Smooth muscle cell (in vitro differentiated cells): ENCODE measurements at regions not wholly inside any gene's neighbourhood (a gene's known extent, or its start where the extent isn't known, plus 50 kb on each side); places are given as distances from the start of the nearest gene placed in this dataset.

Source experiments
- DNase-seq: peaks from one replicate; lab custom pipeline; 2025; ENCODE audit not compliant: unreplicated experiment; lab: John Stamatoyannopoulos, UW
- H2AFZ ChIP-seq: fragments of 200-600 bp; sonication (generic); 2 replicates; pipeline ENCODE4 v1.6.0; 2016; ENCODE audit warnings: antibody characterized with exemption, low read depth, mild to moderate bottlenecking
- H3F3A ChIP-seq: fragments of 200-600 bp; sonication (generic); 2 replicates; pipeline ENCODE4 v1.6.0; 2017; ENCODE audit warnings: antibody characterized with exemption, low read depth
- H3K27ac ChIP-seq: fragments of 200-600 bp; sonication (generic); 2 replicates; pipeline ENCODE4 v1.5.1; 2016; ENCODE audit warnings: low read depth, mild to moderate bottlenecking
- H3K27me3 ChIP-seq: fragments of 200-600 bp; sonication (generic); 2 replicates; pipeline ENCODE4 v1.6.1; 2016; ENCODE audit warnings: low read depth, mild to moderate bottlenecking
- H3K36me3 ChIP-seq: fragments of 200-600 bp; sonication (generic); 2 replicates; pipeline ENCODE4 v1.5.1; 2016; ENCODE audit warnings: low read depth
- H3K4me1 ChIP-seq: fragments of 200-600 bp; sonication (generic); 2 replicates; pipeline ENCODE4 v1.5.1; 2016; ENCODE audit warnings: low read depth
- H3K4me2 ChIP-seq: fragments of 200-600 bp; sonication (generic); 2 replicates; pipeline ENCODE4 v1.6.0; 2016; ENCODE audit warnings: mild to moderate bottlenecking
- H3K4me3 ChIP-seq: fragments of 200-600 bp; sonication (generic); 2 replicates; pipeline ENCODE4 v1.5.1; 2016; ENCODE audit warnings: mild to moderate bottlenecking
- H3K79me2 ChIP-seq: fragments of 200-600 bp; sonication (generic); 2 replicates; pipeline ENCODE4 v1.6.0; 2016; ENCODE audit warnings: low read depth, mild to moderate bottlenecking
- H3K9ac ChIP-seq: fragments of 200-600 bp; sonication (generic); 2 replicates; pipeline ENCODE4 v1.6.0; 2016; ENCODE audit warnings: low read depth
- H3K9me3 ChIP-seq: fragments of 200-600 bp; sonication (generic); replicated peaks from 2 replicates; pipeline ENCODE4 v1.5.1; 2016; ENCODE audit warnings: low read depth
- H4K20me1 ChIP-seq: fragments of 200-600 bp; sonication (generic); 2 replicates; pipeline ENCODE4 v1.6.0; 2016; ENCODE audit warnings: low read depth
- WGBS: methylation state at CpG from one replicate; pipeline ENCODE4 v1.1.7; 2016; ENCODE audit warnings: low lambda C conversion rate; 5-methylcytosine and 5-hydroxymethylcytosine counted together
- TF ChIP-seq, protein P1 (sequence below): fragments of 200-600 bp; sonication (generic); IDR thresholded peaks from 2 replicates; pipeline ENCODE4 v1.5.1; 2017; ENCODE audit warnings: borderline replicate concordance, mild to moderate bottlenecking, antibody characterized with exemption; ENCODE audit not compliant: insufficient read depth, poor library complexity, severe bottlenecking

DNA sequence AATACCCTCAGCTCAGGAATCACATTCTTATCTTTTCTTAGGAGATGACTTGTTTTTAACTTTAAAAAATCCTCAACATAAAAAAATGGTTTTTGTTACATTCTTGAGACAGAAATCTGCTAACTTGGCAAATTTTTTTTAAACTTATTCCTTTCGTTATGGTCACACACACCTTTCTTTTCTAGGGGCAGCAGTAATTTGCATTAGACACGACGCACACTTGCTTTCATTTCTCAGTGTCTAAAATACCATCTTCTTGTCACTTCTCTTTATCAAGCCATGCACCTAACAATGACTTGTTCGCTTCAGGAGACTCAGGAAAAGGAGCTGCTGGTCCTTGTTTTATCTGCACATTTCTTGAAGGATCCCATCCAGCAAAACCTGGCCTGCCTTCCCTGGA, 112.6 kb upstream of the TBL1X start:
- no peak for DNase-seq
- no peak overlapping the region for H2AFZ ChIP-seq
- no peak overlapping the region for H3K27ac ChIP-seq
- H3K9me3 ChIP-seq = no peaks in the 10 kb centered on the region
- no peak overlapping the region for H3K4me2 ChIP-seq
- H3F3A ChIP-seq = no peaks in the 10 kb centered on the region
- H3K4me1 ChIP-seq = no peaks in the 10 kb centered on the region
- H3K4me3 ChIP-seq = no peak overlapping the region
- no peaks in the 10 kb centered on the region for H3K79me2 ChIP-seq
- H3K9ac ChIP-seq = no peak overlapping the region
- no peaks in the 10 kb centered on the region for H3K27me3 ChIP-seq
- no peaks in the 10 kb centered on the region for H4K20me1 ChIP-seq
- WGBS = 75% methylated on average over 4 of the region's 4 CpGs
- TF ChIP-seq, protein P1, sequence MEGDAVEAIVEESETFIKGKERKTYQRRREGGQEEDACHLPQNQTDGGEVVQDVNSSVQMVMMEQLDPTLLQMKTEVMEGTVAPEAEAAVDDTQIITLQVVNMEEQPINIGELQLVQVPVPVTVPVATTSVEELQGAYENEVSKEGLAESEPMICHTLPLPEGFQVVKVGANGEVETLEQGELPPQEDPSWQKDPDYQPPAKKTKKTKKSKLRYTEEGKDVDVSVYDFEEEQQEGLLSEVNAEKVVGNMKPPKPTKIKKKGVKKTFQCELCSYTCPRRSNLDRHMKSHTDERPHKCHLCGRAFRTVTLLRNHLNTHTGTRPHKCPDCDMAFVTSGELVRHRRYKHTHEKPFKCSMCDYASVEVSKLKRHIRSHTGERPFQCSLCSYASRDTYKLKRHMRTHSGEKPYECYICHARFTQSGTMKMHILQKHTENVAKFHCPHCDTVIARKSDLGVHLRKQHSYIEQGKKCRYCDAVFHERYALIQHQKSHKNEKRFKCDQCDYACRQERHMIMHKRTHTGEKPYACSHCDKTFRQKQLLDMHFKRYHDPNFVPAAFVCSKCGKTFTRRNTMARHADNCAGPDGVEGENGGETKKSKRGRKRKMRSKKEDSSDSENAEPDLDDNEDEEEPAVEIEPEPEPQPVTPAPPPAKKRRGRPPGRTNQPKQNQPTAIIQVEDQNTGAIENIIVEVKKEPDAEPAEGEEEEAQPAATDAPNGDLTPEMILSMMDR = no peak
- H3K36me3 ChIP-seq = no peaks in the 10 kb centered on the region

DNA sequence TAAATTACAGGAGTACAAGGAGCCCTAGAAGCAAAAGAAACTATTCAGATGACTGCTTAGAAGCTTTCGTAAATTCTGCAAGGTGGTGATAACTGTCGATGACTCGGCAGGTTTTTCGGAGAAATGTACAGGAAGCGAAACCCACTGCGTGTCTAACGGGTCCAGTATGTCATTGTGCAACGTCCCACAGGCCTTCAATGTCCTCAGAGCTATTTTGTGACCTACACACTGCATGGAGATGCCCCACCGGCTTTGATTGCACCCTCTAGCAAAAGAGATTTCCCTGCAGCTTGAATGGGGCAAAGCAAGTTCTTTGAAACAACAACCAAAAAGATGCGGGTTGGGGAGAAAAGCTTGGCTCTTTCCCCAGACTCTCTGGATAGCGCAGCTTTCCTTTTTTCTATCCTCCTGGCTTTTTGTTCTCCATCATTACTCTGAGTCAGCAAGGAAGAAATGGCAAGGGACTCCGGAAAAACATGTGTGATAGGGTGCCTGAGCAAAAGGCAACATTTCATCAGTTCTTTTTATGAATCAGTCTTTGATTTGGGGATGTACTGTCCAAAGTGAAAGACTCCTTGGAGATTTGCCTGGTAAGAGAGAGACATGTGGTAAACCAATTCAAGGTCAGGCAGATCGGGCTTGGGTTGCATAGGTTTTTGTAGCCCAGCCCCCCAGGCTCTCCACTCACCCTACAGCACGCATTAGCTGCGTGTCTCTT, 112.0 kb upstream of the TBL1X start:
- H3K4me3 ChIP-seq = no peak overlapping the region
- no peak overlapping the region for H2AFZ ChIP-seq
- H4K20me1 ChIP-seq = no peaks in the 10 kb centered on the region
- 64% methylated on average over 15 of the region's 15 CpGs for WGBS
- H3K4me1 ChIP-seq = no peaks in the 10 kb centered on the region
- H3K9ac ChIP-seq = no peak overlapping the region
- no peak for DNase-seq
- no peaks in the 10 kb centered on the region for H3K79me2 ChIP-seq
- H3K36me3 ChIP-seq = no peaks in the 10 kb centered on the region
- H3F3A ChIP-seq = no peaks in the 10 kb centered on the region
- no peak overlapping the region for H3K27ac ChIP-seq
- TF ChIP-seq, protein P1 = no peak
- H3K27me3 ChIP-seq = no peaks in the 10 kb centered on the region
- no peak overlapping the region for H3K4me2 ChIP-seq
- no peaks in the 10 kb centered on the region for H3K9me3 ChIP-seq

DNA sequence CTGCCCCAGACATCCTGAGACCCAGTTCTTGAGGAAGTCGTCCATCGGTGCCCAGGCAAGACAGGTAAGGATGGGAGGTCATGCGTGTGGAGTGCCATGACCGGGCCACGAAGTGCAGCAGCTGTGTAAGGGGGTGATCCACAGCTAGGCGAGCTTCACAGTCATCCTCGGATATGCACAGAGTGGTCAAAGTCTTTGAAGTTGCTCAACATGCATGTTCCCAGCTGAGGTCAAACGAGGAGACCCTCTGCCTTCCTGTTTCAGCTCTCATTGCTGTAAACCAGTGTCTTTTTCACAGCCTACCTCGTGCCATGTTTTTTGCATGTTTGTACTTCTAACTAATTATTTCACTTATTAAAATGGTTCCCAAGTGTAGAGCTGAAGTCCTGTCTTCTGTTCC, 109.9 kb upstream of the TBL1X start:
- WGBS = 78% methylated on average over 9 of the region's 9 CpGs
- Histone ChIP-seq H3K27ac (no peak overlapping the region), H3K9ac (no peak overlapping the region), H3K79me2 (no peaks in the 10 kb centered on the region), H3K36me3 (no peaks in the 10 kb centered on the region), H3K4me2 (no peak overlapping the region), H2AFZ (no peak overlapping the region), H3K4me1 (no peaks in the 10 kb centered on the region), H3F3A (no peaks in the 10 kb centered on the region), H3K9me3 (no peaks in the 10 kb centered on the region), H3K27me3 (no peaks in the 10 kb centered on the region), H4K20me1 (no peaks in the 10 kb centered on the region), H3K4me3 (no peak overlapping the region)
- no peak for DNase-seq
- TF ChIP-seq, protein P1 = no peak

DNA sequence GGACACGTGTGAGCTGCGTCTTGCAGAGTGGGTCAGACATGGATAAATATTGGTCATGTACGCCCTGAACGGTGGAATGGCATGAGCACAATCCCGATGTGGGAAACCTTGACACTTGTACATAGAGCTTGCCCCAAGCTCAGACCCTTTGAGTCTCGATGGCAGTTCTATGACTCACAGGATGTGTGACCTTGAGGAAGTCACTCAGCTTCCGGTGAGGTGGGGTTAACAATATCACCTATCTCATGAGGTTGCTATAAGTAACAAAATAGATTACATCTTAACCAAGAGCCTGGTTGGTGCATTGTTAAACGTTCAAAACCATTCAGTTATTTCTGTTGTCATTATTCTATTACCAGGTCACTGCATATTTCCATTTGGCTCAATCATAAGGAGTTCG, 109.1 kb upstream of the TBL1X start:
- WGBS = 89% methylated on average over 9 of the region's 9 CpGs
- no peaks in the 10 kb centered on the region for H3K79me2 ChIP-seq
- H3K27ac ChIP-seq = no peak overlapping the region
- TF ChIP-seq, protein P1 = no peak
- H3K36me3 ChIP-seq = no peaks in the 10 kb centered on the region
- no peak overlapping the region for H3K4me2 ChIP-seq
- DNase-seq = no peak
- H3K27me3 ChIP-seq = no peaks in the 10 kb centered on the region
- H3K4me3 ChIP-seq = no peak overlapping the region
- H3K9ac ChIP-seq = no peak overlapping the region
- H3K9me3 ChIP-seq = no peaks in the 10 kb centered on the region
- no peak overlapping the region for H2AFZ ChIP-seq
- H3F3A ChIP-seq = no peaks in the 10 kb centered on the region
- no peaks in the 10 kb centered on the region for H4K20me1 ChIP-seq
- no peaks in the 10 kb centered on the region for H3K4me1 ChIP-seq
